NCI-H1417 (cell line): ENCODE measurements at regions not wholly inside any gene's neighbourhood (a gene's known extent, or its start where the extent isn't known, plus 50 kb on each side); places are given as distances from the start of the nearest gene placed in this dataset.
"Not testable (repeated sequence)": the region's sequence is repeated elsewhere in the genome, so short reads cannot be mapped to it uniquely, and the experiment has no call there.

Experiments
- DNase-seq, 3 experiments: peaks; one replicate each; lab custom pipeline; 2025; lab: John Stamatoyannopoulos, UW

DNA sequence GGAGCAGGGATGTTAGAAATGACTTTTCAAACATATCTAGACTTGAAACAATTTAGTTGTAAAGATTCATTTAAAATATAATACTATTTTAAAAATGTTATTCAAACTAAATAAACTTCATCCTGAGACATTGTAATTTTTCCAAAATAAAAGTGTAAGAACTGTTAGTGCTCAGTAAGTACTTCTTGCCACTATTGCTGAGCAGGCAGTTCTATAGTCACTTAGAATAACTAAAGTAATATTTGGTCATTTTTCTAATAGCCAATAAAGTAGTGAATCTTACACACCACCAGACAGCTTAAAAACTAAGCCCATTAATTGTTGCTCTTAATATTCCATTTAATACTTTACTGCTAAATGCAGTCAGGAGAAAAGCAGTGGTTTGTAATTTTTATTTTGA lies 1120.0 kb upstream of the CDH10 start:
- no peak for DNase-seq

DNA sequence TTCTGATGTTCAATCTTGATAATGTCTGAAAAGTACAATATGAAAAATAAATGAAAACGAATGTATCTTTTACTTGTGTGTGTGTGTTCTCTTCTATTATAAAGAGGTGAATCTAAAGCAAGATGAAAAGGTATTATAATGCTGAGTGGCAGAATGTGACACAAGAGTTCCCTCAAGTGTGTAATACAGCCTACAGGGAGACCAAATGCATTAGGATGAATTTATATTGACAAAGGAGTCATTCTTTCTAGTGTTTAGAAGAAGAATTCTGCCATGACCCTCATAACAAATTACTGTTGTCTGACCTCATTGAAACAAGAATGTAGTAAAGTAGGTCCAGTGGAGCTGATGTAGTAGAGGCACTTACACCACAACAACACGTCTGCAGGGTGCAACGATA lies 1119.0 kb upstream of the CDH10 start:
- peak in 1 of 3 experiments; percentile 18 for DNase-seq

DNA sequence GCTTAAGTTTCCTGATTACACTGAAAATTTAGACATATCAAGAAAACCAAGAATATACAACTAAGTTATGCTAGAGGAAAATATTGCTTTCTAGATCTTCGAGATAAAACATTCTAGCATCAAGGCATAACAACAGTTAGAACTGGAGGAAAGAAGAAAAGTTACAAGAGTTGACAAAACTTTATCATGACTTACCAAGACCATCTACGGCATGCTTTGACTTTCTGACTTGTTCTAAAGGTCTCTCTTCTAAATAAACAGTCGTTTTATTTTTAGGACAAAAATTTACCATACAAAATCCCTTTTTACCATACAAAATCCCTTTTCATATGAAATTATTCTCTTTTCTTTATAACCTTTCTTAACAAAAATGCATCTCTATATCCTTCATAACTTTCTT lies 1110.1 kb upstream of the CDH10 start:
- DNase-seq, result peak in 2 of 3 experiments; percentile 3 to 24

DNA sequence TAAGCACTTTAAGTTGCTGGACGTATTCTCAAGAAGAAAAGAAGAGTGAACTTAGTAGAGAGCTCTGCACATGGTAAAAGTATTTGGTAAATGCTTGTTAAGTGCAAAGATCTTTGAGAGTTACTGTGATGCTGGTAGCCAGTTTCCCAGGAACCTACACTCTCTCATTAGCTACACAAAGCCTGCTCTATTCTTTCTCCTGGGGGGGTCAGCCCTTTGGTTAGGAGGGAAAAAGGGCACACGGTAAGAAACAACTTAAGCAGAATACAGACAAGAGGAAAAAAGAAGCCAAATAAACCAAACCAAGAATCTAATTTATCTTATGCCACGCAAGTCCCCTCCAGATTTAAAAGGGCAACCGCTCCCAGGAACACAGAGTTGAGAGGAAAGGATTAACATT lies 1100.1 kb upstream of the CDH10 start:
- no peak for DNase-seq

DNA sequence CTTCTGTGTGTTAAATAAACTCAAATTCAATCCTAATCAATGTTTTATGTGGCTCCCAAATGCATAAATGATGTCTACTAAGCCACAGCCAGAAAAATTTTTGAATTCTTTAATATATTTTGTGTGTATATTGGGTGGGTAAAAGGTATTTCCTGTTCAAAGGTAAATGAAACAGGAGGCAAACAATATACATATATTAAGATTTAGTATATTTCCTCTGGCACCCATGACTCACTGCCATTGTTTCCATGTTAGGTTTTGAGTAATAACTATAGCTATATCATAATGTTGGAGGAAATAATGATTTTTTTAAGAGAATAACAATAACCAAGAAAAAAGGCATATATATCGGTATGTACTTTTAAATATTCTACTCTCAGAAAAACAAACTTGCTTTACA lies 1071.9 kb upstream of the CDH10 start:
- no peak for DNase-seq

DNA sequence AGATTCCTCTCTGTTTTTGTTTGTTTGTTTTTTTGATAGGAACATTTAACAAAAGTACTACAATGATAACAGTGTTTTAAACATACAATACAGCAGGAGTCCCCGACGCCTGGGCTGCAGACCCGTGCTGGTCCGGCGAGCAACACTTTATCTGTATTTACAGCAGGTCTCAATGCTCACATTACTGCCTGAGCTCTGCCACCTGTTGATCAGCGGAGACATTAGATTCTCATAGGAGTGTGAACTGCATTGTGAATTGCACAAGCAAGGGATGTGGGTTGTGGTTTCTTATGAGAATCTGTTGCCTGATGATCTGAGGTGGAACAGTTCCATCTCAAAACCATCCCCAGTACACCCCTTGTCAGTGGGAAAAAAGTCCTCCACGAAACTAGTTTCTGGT lies 1068.5 kb upstream of the CDH10 start:
- DNase-seq, result peak in 2 of 3 experiments; percentile 17 to 57

DNA sequence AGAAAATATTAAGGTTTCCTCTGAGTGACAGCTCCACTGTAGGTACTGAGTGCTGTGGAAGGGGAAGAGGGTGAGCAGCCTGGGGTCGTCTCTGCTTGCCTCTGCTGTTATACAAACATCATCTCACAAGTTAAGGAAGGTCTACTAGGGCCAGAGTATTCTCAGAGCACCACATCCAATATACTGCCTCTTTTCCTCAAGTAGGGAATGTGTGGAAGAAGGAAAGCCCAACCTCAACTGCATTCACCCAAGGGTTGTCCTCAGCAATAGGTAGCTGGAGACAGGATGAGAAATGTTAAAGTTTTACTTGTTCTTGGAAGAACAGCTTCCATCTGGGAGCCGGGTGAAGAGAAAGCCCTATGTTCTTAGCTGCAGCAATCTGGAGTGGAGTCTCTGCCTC lies 1062.3 kb upstream of the CDH10 start:
- peak in 1 of 3 experiments; percentile 43 for DNase-seq

DNA sequence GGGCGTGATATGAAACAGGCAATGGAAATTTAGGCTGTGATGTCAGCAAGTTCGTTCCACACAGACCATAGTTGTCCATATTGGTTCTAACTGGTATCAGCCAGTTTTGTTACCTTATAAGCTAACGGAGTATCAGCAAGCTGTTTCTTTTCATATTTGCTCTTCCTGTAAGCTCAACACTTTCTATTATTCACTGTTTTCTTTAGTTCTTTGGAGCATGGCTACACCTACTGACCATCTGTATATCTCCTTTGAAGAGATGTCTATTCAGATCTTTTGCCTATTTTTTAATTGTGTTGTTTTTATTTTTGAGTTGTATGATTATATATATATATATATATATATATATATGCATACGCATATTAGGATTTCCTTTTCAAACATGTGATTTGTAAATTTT lies 1057.2 kb upstream of the CDH10 start:
- DNase-seq, result no peak

DNA sequence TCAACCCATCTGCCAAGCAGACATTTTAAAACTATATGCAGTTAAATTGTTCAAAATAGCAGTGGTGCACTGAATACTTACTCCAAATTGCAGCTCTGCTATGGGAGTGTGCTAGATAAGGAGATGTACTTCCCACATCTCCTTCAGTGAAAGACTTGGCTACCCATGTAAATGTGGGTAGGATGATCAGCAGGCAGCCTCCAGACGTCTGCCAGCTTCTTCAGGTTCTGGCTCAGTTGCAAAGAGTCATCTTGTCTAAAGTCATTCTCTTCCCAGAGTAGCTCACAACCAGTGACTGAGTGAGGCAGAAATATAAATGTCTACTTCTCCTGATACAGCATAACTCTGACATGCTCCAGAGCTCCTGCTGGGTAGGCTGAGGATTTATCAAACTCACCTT lies 1050.0 kb upstream of the CDH10 start:
- peak in 1 of 3 experiments; percentile 6 for DNase-seq

DNA sequence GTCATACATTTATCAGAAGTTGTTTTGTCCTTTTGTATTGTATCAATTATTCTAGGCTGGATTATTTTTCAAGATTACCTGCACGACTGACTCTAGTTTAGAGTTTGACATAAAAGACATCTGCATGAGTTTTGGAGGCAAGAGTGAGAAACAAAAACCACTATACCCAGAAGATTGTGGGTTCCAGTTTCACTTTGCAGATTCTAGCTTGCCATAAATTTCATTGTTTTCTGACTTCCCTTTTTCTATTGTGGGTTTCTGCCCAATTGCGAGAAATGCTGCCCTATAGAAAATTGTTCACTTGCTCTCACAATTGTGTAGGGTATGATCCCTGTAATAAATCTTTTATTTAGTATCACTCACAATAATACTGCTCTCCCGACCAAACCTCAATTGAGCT lies 1043.4 kb upstream of the CDH10 start:
- DNase-seq, result no peak

DNA sequence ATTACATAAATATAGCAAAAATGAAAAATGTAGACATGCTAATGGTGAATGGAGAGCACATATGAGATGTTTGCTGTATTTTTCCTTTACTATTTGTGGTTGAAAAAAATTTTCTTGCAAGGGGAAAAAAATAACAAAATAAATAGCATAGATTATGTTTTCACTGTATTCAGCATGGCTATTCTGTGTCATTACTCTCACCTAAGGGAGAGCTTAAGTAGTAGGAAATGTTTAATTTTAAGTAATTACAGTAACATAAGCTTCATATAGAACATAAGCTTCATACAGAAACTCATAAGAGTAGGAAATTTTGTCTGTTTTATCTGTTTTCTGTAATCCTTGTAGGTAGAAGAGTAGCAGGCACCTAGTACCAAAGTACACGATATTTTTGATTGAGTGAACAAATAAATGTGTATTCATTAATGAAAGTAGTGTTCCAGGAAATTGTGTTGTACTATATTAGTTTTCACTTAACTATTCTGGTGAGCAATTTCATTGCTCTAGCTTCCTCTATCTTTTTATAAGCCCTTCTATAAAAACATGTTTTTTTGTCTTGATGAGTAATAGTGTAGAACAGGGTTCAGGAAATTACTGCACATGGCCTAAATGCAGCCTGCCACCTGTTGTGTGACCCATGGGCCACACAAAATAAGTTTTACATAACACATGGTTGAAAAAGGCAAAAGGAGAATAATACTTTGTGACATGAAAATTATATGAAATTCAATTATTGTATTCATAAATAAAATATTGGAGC lies 1025.0 kb upstream of the CDH10 start:
- DNase-seq, result no peak

DNA sequence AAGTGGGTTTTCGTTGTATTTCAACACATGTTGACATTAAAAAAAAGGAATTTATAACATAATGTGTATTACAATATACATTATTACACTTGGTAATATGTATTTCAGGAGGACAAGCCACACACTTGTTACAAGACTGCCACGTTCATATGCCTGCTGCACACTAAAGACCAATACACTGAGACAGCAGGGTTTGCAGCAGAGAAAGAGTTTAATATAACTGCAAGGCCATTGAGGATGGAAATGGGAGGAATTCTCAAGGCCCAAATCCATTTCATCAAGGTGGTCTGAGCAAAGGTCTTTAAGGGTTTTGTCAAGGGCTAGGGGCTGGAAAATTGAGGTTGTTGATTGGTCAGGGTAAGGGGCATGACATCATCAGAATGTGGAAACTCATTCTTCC lies 1017.8 kb upstream of the CDH10 start:
- no peak for DNase-seq

DNA sequence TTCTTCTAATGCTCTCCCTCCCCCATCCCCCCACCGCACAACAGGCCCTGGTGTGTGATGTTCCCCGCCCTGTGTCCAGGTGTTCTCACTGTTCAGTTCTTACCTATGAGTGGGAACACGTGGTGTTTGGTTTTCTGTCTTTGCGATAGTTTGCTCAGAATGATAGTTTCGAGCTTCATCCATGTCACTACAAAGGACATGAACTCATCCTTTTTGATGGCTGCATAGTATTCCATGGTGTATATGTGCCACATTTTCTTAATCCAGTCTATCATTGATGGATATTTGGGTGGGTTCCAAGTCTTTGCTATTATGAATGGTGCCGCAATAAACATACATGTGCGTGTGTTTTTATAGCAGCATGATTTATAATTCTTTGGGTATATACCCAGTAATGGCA lies 1005.5 kb upstream of the CDH10 start:
- DNase-seq, result not testable (repeated sequence)

DNA sequence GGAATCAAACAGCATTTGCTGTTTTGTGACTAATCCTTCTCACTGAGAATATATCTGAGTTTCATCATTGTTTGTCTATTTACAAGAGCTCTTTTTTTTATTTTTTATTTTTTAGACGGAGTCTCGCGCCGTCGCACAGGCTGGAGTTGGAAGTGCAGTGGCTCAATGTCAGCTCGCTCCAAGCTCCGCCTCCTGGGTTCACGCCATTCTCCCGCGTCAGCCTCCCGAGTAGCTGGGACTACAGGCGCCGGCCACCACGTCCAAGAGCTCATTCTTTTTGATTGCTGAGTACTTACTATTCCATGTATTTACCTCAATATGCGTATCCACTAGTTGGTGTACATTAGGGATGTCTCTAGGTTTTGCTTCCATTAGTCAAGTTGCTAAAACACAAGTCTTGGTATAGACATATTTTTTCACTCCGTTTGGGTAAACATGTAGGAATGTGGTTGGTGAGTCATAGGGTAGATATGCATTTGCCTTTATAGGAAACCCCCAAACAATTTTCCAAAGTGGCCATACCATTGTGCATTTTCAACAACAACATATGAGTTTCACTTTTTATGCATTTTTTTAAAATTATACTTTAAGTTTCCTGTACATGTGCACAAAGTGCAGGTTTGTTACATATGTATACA lies 1005.0 kb upstream of the CDH10 start:
- no peak for DNase-seq

DNA sequence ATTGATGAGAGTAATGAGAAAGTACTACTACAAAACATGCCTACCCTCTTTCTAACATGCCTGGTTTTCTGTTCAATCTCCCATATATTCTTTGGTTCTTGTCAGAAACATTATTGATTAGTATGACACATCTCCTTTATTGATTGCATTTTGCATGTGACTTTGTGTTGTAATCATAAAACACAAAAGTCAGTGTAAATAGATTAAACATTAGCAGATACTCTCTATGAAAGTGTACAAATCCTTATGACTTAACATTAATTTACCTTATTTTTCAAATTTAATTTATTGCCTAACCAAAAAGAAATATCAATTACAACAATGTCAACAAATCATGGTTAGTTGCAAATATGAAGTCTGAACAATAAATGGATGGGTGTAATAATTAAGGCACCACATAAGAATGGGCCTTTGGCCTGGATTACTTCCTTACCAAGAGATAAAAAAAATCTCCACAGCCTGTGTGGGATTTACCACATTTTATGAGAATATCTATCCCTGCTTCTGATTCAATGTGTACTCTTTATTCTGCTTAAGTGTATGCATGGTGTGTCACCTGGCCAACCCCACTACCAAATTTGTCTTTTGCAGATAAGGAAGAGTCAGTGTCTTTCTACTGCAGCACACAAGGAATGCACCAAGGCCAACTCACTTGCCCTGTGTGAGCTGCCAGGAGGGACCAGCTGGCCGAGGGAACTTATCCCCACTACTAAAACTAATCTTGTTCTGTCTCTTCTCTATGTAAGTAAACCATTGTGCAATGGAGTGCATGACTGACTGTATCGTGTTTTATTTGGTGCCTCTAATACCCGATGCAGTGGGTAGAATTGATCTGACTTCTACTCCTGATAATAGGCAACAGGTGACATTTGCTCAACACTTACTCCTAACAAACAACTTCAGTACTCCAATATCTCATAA lies 1001.9 kb upstream of the CDH10 start:
- no peak for DNase-seq

DNA sequence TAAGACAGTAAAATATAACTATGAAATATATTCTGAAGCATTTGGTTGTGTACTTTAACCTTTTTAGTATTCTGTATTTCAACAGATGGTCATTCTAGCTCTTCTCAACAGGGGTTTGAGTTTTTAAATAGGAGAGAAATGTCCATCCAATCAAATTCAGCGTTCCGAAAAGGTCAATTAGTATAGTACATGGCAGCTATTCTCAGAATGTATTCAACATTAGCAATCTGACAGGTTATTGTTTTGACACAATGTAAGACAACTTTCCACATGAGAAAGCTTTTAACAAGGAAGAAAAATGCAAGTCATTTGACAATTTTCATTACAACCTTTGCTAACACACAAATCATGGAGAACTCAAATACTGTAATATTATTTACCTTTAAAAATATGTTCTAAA lies 996.3 kb upstream of the CDH10 start:
- DNase-seq, result peak in 1 of 3 experiments; percentile 37

DNA sequence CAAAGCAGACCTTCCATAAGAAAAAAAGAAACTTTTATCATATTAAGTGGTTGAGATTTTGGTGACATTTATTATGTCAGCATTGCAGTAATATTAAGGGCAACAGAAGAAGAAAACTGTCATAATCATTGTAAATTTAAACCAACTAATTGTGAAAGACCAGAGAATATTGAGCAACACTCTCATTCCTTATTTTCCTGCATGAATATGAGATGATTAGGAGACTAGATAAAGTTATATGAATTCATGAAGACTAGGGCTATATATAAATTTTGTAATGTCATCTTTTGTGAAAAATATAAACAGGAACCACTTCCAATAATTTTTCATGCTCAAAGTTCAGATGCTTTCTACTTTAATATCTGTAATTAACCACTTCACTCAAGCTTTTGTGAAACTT lies 974.5 kb upstream of the CDH10 start:
- peak in 1 of 3 experiments; percentile 53 for DNase-seq

DNA sequence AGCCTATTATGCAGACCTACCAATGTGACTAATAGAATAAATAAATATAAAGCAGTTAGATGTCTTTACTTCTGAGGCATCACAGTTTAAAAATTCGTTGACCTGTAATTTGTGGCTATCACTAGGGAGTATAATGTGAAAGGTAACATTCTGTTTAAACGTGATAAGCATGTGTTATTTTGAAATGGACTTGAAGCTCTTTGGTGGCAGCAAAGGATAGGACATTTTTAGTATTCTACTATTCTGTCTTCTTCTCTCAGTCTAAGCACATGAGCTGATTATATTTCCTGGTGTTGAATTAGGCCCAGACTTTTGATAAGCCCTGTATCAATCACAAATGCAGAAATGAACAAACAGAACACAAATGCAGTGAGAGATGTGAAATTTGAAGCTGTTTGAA lies 974.0 kb upstream of the CDH10 start:
- peak in 1 of 3 experiments; percentile 53 for DNase-seq

DNA sequence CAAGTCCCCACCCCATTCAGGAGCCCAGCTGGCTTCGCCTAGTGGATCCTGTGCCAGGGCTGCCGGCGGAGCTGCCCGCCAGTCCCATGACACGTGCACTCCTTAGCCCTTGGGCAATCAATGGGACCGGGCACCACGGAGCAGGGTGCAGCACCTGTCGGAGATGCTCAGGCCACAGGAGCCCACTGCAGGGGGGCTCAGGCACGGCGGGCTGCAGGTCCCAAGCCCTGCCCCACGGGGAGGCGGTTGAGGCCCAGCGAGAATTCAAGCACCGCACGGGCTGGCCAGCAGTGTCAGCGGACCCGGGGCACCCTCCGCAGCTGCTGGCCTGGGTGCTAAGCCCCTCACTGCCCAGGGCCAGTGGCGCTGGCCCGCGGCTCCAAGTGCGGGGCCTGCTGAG lies 969.7 kb upstream of the CDH10 start:
- DNase-seq, result no peak

DNA sequence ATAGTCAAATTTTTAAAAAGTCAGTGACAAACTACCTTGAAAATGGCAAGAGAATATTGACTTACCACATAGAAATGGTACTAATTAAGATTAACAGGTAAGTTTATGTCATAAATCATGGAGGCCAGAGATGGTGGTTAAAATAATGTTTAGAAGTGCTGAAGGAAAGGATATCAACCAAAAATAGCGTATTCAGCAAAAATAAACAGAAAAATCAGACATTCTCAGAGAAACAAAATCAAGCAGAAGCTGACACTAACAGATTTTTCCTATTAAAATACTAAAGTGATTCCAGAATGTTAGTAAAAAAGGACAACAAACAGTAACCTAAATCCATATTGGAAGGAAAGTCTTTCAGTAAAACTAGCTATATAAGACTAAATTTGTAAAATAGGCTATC lies 959.9 kb upstream of the CDH10 start:
- DNase-seq, result no peak

DNA sequence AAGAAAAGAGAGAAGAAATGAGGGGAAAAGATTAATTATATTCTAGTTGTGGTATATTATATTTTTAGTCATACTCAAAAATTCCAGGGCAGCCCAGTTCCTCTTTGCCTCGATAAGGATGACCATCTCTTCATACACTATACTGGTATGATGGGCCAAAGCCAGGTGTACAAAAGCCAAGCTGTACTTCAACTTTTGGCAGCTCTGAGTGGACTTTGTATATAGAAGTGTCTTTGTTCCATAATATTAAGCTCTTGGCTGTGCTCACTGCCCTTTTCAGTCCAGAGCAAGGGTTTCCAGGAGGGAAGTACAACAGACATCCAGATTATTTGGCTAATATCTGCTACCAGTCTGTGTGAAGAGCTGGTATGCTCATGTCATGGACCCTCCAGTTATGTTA lies 934.3 kb upstream of the CDH10 start:
- DNase-seq, result no peak

DNA sequence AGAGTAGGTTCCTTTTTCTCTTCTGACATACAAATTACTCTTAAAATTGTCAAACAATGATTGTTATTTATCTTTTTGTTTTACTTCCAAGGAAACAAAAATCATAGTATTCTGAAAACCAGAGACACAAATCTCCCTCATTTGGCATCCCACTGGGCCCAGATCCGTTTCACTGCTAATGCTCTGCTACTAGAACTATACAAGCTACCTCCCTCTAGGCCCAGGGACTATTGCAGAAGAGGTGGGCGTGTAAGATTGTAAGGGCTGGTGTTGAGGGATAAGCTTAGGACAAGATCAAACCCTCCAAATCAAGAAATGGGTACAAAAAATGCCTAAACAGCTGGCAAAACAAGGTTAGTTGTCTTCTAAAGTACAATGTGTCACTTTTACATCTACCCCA lies 928.9 kb upstream of the CDH10 start:
- DNase-seq, result peak in 1 of 3 experiments; percentile 6
